ENCODE measurements at regions not wholly inside any gene's neighbourhood (a gene's known extent, or its start where the extent isn't known, plus 50 kb on each side); places are given as distances from the start of the nearest gene placed in this dataset.

- WGBS, 2 donors, result 75 to 85% methylated on average over 17 of the region's 17 CpGs
- Histone ChIP-seq H3K27ac (no peak overlapping the region), H3K4me3 (no peak overlapping the region), H3K4me1 (peaks cover 0 to 26% (median 7%) of the 10 kb centered on the region in 4 donors), H3K36me3 (no peaks in the 10 kb centered on the region), H3K27me3 (no peaks in the 10 kb centered on the region), H3K9me3 (no peaks in the 10 kb centered on the region)
- TF ChIP-seq EP300 (IDR thresholded peaks at IDR 0.05), result no peak
- TF ChIP-seq CTCF (IDR thresholded peaks at IDR 0.05), result no peak
- TF ChIP-seq POLR2A (IDR thresholded peaks at IDR 0.05), result no peak
- DNase-seq (ENCODE audit: low spot score in 2 of 2), result no peak
Observed at GRCh38 chr3:193791041-193792032, 198.3 kb downstream of the OPA1 start.

- Histone ChIP-seq H3K9me3 (no peaks in the 10 kb centered on the region), H3K27me3 (no peaks in the 10 kb centered on the region), H3K36me3 (no peaks in the 10 kb centered on the region), H3K4me3 (no peak overlapping the region), H3K4me1 (peaks cover 0 to 17% (median 3%) of the 10 kb centered on the region in 4 donors), H3K27ac (no peak overlapping the region)
- no peak for TF ChIP-seq POLR2A (IDR thresholded peaks at IDR 0.05)
- TF ChIP-seq EP300 (IDR thresholded peaks at IDR 0.05), result no peak
- no peak for TF ChIP-seq CTCF (IDR thresholded peaks at IDR 0.05)
- no peak for DNase-seq (ENCODE audit: low spot score in 2 of 2)
- WGBS, 2 donors, result 80 to 89% methylated on average over 7 of the region's 7 CpGs
Observed at GRCh38 chr3:193793123-193793522, 200.1 kb downstream of the OPA1 start.

- Histone ChIP-seq H3K27me3 (no peaks in the 10 kb centered on the region), H3K9me3 (no peaks in the 10 kb centered on the region), H3K4me1 (peaks cover 0 to 6% (median 0%) of the 10 kb centered on the region in 4 donors), H3K36me3 (no peaks in the 10 kb centered on the region), H3K27ac (no peak overlapping the region), H3K4me3 (no peak overlapping the region)
- TF ChIP-seq EP300 (IDR thresholded peaks at IDR 0.05) (no peak), CTCF (IDR thresholded peaks at IDR 0.05) (no peak)
- WGBS, 2 donors, result 63 to 64% methylated on average over 11 of the region's 11 CpGs
- DNase-seq (ENCODE audit: low spot score in 2 of 2), result no peak
Observed at GRCh38 chr3:193794002-193794881, 201.2 kb downstream of the OPA1 start.

GRCh38 chr3:193795062-193795690 lies 202.2 kb downstream of the OPA1 start:
- no peaks in the 10 kb centered on the region for H3K9me3 ChIP-seq
- TF ChIP-seq POLR2A (IDR thresholded peaks at IDR 0.05) (no peak), EP300 (IDR thresholded peaks at IDR 0.05) (no peak), CTCF (IDR thresholded peaks at IDR 0.05) (no peak)
- H3K36me3 ChIP-seq, result no peaks in the 10 kb centered on the region
- no peaks in the 10 kb centered on the region for H3K27me3 ChIP-seq
- no peak for DNase-seq (ENCODE audit: low spot score in 2 of 2)
- no peaks in the 10 kb centered on the region for H3K4me1 ChIP-seq
- no peak overlapping the region for H3K4me3 ChIP-seq
- no peak overlapping the region for H3K27ac ChIP-seq
- WGBS, 2 donors, result 81 to 84% methylated on average over 12 of the region's 12 CpGs
